HG03571 (cell line): ENCODE measurements at regions not wholly inside any gene's neighbourhood (a gene's known extent, or its start where the extent isn't known, plus 50 kb on each side); places are given as distances from the start of the nearest gene placed in this dataset.
A peak's percentile ranks its signal among the peaks of the same experiment; 100 is the strongest.

ENCODE experiments used
- ATAC-seq: cut with Tn5 transposase; IDR thresholded peaks from one replicate; pipeline ENCODE4 v1.9.1; 2021; ENCODE audit not compliant: unreplicated experiment

DNA sequence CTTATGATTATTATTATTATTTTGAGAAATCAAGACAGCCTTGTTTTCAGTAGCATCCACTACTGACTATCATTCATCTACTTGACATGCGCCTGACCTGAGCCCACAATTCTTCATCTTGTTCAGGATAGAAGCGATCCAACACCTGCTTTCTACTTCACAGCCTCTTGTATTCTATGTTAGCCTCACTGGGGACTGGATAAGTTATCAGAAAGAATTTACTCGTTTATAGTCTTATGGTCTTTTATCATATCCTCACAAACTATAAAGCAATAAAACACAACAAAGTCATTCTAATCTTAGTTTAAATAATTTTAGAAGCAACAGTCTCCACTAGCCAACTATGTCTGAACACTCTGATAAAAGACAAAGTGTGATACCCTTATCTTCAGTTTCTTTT is 436.0 kb upstream of the ARGLU1 start:
- no peak for ATAC-seq

DNA sequence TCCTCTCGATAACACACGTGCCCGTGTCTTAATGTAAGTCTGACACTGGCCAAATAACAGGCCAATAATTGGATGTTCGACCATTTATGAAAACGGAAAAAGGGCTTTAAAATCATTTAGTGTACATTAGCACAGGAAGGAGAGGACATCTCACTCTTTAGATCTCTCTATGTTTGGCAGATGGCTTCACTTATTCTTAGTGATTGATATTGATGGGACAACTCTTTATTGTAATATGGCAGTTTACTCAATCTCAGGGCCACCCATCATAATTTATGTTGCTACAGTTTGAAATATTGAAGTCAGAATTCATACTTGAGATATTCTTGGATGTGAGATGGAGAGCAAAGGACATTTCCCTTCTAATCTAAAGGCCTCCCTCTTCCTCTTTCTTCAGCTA is 430.7 kb upstream of the ARGLU1 start:
- no peak for ATAC-seq

DNA sequence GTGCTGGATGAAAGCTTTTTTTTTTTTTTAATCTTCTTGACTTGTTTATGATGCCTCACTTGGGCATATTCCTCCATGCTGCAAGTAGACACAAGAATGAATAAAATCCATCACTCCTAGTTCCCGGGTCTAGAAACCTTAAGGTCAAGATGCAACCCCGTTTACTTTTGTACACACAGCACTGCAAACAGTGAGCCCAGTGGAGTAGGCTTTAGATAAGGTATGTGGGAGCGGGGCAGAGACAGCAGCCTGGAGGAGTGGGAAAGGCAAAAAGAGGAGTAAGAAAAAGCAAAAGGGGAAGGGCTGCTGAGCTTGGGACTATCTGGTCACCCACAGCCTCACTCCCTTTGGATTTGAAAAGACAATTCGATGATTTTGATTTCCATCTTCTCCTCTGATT is 429.8 kb upstream of the ARGLU1 start:
- no peak for ATAC-seq

DNA sequence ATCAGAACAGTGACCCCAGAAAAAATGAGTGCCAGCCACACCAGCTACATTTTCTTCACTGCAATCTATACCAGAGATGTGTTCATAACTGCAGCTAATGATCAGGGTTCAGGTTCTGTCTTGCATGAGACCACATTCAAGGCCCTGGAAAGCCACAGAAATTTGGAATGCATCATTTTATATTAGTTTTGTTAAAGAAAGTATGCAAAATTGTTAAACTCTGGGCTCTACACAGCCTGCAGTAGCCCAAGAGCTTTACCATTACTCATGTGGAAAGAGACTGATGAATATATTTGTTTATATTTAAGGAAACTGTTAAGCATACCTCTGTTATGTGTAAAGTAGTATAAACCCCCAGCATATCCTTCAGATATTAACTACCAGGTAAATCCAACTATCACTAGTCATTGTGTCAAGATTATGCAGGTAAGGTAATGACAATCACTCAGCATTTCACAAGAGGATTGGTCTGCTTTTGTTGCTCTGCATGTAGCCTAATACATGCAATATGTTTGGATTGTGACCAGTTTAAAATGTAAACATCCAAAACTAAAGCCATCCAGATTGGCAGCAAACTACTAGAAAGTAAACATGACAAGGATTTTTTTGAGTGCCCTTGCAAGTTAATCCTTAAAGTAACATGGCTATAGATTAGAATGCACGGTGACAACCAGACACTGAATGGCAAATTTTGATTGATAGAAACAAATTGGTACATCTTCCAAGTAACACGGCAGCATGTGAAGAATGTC is 429.1 kb upstream of the ARGLU1 start:
- ATAC-seq, result no peak

DNA sequence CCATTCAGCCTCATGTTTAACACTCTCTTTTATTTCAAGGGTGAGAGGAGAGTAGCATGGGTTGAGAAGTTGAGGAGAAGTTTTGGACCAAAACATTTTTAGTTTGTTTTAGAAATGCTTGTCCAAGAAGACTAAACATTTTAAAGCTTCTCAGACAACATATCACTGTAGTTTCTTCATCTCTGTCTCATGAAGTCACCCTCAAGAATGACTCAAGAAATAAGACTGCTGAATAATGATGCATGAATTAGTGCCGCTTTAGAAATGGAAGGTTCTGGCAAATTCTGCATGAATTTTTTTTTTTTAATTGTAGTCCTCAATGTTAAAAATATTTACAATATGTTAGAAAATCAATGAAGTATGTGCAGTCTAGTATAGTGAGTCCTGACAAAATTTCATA is 422.7 kb upstream of the ARGLU1 start:
- ATAC-seq, result no peak

DNA sequence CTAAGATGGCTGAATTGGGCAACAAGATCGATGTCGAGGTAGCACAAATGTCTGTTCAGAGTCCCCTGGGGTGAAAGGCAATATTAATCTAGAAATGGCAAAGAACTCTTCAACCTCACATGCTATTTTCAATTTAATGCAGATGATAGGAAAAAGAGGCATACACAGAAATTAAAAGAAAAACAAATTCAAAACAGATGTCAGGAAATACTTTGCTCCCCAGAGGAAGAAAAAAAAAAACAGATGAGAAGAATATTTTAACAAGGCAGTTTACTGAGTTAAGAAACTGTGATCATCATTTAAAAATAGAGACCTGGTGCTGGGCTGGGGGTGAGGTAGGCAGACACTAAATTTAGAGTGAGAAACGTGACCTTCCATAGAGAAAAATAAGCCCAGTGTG is 421.9 kb upstream of the ARGLU1 start:
- no peak for ATAC-seq

DNA sequence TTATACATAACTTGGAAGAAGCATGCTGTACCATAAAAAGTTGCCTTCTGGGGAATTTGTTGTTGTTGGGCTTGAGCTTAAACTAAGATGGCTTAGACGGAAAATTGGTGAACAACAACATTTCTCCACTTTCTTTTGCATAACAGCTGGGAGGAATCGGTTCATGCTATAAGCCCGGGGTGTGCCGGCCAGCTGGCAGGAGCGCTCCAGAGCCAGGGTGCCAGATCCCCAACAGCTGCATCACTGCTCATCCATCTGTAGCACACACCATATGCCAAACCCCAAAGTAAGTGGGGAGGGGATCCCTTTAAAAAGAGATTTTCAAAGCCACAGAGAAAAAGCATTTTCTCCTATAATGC is 419.5 kb upstream of the ARGLU1 start:
- ATAC-seq, result no peak

DNA sequence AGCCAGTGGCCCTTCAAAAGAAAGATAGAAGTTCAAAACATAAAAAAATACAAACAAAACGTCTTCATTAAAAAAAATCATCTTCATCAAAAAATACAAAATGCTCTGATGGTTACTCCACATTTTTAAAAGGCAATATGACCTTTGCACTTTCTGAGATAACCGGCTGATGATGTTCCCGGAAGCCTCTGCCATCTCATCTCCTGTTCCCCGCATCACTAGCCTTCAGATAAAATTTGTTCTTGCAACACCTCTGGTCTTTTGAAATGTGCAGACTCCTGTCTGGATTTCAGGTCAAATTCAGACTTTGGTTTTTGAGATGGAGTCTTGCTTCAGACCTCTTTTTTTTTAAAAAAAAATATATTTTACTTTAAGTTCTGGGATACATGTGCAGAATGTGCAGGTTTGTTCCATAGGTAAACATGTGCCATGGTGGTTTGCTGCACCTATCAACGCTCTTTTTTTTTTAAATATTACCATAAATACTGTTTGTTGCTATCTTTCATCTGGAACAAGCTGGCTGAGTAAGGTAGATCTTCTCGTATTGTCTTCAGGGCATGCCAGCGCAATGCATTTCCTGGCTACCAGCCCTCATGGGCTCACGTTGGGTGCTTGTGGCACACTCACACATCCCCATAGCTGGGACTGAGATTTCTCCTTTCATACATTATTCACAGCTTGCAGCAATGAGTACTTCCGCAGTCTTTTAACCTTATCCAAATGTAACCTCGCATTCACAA is 418.9 kb upstream of the ARGLU1 start:
- ATAC-seq, result no peak

DNA sequence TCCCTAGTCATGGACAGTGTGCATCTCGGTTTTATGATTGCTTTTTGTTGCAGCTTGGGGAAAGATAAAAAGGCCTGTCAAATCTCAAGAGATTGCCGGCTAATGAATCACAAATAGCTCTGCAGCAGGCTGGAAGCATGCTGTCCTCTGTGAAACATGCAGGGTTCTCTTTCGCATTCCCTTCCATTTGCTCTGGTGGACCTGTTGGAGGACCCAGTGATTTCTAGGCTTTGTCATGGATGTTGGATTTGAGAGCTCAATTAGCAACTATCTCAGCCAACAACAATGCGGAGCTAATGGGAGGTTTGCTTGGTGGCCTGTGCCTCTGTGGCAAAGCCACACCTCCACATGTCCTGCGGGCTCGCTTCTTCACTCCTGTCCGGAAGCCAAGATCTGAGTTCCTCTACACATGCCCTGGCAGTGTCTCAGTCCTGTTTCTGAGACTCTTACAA is 418.1 kb upstream of the ARGLU1 start:
- no peak for ATAC-seq

DNA sequence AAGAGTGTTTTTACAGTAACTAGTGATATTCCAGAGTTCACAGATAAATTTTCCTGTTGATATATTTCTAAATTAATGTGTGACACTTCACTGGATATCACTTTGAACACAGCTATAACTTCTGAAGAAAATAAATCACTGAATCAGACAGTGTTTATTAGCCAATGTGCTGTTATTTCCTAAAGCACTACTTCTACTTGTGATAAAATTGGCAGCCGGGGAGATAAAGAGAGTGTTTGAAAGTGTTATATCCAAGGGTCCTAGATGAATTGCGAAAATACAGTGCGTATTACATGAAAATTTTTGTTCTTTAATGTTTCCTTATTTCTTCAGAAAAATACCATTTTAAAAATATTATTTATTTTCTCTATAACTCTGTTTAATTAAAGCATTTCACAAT is 417.5 kb upstream of the ARGLU1 start:
- no peak for ATAC-seq

DNA sequence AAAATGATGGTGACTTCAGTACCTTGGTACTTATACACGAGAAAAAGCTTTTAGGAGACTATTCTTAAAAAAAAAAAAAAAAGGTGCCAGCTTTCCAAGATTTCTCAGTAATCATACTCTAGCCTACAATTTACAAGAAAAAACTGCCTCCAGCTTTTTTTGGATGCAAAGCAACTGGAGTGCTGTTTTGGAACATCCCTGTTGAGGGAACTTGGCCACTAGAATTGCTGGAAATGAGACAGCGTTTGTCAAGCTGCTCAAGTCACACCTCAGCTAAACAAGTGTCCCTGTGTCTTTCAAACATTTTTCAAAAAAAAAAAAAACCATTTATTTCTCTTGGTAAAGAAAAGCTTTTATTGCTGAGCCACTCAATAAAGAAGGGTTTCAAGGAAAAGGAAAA is 413.1 kb upstream of the ARGLU1 start:
- no peak for ATAC-seq

DNA sequence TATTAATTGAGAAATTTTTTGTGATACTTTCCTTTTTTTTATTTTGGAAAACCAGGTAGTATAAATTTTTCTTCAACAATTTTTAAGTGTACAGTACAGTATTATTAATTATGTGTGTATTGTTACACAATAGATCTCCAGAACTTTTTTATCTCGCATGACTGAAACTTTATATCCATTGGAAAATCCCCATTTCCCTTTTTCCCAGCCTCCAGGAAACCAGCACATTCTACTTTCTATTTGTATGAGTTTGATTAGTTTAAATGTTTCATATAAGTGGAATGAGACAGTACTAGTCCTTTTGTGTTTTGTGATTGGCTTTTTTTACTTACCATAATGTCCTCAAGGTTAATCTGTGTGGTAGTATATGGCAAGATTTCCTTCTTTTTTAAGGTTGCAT is 399.5 kb upstream of the ARGLU1 start:
- no peak for ATAC-seq

DNA sequence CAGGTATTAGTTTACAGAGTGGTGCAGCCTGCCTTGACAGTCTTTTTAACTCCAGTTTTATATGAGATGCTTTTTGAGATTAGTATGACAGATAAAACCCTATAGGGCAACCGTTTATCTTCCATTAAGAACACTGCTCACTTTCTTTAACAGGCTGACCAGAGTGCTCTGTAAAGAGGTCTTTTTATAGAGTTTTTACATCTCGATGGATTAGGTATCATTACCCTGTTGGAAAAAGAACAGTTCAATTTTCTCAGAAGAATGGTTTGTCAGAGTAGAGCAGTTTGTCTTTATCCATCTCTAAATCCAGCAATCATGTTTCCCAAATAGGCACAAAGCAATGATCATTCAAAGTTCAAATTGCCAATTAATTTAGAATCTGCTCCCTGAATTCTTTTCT is 395.2 kb upstream of the ARGLU1 start:
- no peak for ATAC-seq

DNA sequence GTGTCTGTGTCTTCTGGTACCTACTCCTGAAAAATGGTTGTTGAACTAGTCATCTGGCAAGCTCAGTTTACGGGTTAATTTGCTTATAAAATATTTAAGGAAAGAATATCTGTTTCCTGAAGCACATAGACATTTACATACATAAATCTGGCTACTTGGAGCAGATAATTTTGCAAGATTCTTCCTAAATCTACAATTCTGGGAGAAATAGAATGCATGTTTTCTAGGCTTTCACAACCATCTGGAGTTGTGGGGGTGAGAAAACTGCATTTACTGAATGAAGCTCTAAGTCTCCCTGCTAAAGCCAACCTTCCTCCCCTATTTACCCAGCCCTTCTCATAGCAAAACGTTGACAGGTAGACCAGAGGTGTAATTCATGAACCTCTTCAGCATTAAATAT is 393.7 kb upstream of the ARGLU1 start:
- ATAC-seq, result no peak

DNA sequence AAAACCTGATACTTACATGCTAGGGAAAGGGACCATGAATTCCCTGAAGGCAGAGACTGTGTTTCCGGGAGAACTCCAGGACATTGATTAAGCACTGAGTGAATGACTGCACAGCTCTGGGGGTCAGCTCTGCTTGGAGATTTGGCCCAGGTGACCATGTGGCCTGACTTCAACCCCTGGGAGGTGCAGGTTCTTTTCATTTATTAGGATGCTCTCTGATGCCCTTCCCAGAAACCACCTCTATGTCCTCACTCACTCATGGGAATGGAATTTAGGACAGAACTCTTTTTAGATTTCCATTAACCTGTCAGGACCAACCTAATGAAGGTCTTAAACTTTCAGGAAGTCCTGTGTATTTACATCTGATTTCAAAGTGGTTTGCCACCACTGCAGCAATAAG is 393.3 kb upstream of the ARGLU1 start:
- no peak for ATAC-seq

DNA sequence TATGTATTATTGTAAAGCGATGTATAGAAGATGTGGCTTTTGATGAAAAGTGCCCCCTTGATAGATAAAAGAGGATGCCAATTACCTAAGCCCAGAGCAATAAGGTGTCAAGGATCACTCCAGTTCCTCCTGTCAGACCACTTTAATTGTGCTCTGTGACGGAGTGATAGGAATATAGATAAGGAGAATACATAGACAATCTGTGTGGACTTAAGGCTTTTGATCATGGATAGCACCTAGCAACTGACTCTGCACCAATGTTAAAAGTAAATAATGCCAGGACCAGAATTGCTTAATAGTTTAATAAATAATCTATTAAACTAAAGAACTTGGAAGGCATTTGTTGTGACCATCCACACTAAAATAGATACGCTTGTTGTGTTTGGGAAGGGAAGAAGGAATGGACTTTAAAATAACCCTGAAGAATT is 390.7 kb upstream of the ARGLU1 start:
- ATAC-seq, result no peak

DNA sequence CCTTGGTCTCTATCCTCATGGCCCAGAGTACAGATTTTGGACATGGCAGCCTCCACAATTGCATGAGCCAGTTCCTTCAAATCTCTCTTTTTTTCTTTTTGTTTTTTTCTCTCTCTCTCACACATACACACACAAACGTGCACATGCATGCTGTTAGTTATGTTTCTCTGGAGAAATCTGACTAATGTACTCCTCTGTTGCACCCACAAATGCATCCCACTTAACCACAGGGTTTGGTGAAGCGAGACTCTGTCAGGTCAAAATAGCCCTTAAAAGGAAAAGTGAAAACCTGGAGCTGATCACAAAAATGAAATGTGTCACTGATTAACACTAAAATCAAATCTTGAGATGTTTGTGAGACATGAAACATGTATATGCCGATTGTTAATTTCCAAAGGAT is 374.6 kb upstream of the ARGLU1 start:
- ATAC-seq, result peak; percentile 52

DNA sequence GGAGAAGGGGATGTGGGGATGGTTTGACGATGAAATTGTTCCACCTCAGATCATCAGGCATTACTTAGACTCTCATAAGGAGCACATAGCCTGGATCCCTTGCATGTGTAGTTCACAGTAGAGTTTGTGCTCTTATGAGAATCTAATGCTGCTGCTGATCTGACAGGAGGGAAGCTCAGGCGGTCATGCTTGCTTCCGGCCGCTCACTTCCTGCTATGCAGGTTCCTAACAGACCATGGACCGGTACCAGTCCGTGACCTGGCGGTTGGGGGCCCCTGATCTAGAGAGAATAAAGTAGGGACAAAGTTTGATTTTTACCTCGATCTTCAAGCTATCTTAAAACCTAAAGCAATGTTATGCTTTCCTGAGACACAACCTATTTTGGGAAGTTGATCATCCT is 373.8 kb upstream of the ARGLU1 start:
- ATAC-seq, result no peak

DNA sequence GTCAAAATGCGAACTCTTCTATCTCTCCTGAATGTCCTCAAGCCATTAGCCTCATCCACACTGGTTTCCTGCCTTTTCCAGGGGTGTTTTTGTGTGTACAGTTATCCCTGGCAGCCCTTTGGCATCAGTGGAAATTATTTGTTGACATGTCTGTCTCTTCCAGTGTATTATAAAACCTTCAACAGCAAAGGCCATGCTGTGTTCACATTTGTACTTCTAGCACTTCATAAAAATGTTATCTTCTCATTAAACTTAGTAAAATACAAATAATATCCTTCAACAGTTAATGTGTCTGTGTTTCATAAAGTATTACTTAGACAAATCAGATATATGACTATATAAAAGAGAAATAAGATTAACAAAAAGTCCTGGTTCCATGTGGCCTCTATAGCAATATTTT is 359.5 kb upstream of the ARGLU1 start:
- no peak for ATAC-seq

DNA sequence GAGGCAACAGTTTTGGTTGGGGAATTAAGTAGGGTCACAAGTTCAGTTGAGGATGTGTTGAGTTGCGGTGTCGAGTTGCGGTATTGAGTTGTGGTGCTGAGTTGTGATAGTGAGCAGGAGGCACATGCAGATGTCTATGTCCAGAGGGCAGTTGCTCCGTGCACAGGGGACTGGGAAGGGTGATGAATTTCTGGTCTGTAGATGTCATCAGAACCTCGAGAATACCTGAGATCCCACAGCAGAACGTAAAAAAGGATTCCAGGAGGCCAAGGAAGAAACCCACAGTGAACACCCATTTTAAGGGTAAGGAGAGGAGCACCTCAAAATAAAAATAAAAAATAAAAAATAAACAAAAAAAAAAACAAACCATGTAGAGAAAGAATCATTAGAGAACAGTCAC is 354.4 kb upstream of the ARGLU1 start:
- no peak for ATAC-seq

DNA sequence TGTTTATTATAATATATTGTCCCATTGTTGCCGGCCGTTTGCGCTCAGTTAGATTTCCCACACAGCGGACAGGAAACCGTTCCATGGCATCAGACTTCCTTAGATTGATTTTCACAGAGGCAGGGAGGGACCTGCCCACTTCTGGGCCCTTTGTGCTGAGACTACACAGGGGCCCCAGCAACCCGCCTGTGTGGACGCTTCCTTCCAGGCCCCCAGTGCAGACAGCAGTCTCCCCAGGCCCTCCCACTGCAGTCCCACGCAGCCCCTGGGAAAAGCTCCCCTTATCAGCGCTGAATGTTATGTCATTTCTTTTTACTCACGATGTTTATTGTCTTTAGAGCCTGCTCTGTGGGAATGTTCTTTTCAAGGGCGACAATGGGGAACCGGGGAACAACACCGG is 351.7 kb upstream of the ARGLU1 start:
- ATAC-seq, result no peak

DNA sequence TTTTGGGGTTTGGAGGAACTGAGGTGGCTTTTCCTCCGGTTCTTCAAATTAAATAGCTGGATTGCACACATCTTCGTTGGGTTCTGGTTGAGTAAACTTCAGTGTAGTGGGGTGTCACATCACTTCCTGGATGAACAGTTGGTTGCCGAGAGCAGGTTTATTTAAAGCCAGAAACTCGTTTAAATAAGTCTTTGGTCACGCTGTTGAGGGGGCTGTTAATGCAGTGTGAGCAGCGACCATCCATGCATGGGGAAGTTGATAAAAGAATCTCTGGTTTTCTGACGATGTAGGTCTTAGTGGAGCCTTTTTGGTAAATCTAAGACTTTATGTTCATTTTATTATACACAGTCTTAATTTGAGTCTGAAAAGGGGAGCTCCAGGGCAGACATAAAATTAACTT is 351.2 kb upstream of the ARGLU1 start:
- no peak for ATAC-seq

DNA sequence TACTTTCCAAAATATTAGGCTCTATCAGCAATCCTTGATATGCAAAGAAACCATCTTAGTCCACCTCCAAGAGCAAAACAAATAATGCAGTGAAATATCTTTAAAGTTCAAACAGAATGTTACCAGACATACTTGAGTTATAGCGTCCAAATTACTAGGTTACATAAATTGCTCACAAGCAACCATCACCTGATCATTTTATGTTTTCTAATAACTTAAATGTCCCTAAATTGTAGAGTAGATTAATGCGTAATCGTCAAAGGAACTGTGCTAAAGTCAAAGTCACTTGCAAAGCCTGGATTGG is 350.6 kb upstream of the ARGLU1 start:
- ATAC-seq, result no peak
